GM06990 (cell line): ENCODE measurements at regions not wholly inside any gene's neighbourhood (a gene's known extent, or its start where the extent isn't known, plus 50 kb on each side); places are given as distances from the start of the nearest gene placed in this dataset.

Experiments used
- DNase-seq: peaks from one replicate; pipeline ENCODE4 v3.0.0-alpha.2; 2011; ENCODE audit not compliant: insufficient read length; ENCODE audit errors: extremely low read depth
- H3K27me3 ChIP-seq: replicated peaks from 2 replicates; pipeline ENCODE4 v1.6.0; 2011; ENCODE audit warnings: low read length; ENCODE audit not compliant: control insufficient read depth, insufficient read depth
- H3K36me3 ChIP-seq: 2 replicates; pipeline ENCODE4 v1.5.1; 2011; ENCODE audit warnings: low read length; ENCODE audit not compliant: control insufficient read depth, insufficient read depth
- H3K4me3 ChIP-seq: replicated peaks from 2 replicates; pipeline ENCODE4 v1.5.1; 2011; ENCODE audit warnings: low read depth, mild to moderate bottlenecking, control low read depth, low read length
- CTCF ChIP-seq: IDR thresholded peaks from 2 replicates; pipeline ENCODE4 v1.5.1; 2011; ENCODE audit warnings: low read length, control low read depth, mild to moderate bottlenecking, inconsistent platforms; ENCODE audit not compliant: insufficient read depth, poor library complexity, severe bottlenecking

DNA sequence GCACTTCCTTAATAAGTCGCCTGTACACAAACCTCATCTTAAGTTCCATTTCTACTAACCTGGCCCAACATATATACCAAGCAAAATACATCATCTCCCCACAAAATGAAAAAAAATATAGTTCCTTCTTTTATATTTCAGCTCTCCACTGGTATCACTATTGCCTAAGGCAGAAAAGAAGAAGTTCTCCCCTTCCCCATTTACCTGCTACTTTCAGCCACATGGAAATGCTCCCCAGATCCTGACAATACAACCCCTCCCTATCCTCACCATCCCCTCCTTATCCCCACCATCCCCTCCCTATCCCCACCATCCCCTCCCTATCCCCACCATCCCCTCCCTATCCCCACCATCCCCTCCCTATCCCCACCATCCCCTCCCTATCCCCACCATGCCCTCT, 175.7 kb downstream of the LINC00237 start:
- H3K27me3 ChIP-seq, result peaks cover 1% of the 10 kb centered on the region
- TF ChIP-seq CTCF, result no peak
- no peak for DNase-seq

DNA sequence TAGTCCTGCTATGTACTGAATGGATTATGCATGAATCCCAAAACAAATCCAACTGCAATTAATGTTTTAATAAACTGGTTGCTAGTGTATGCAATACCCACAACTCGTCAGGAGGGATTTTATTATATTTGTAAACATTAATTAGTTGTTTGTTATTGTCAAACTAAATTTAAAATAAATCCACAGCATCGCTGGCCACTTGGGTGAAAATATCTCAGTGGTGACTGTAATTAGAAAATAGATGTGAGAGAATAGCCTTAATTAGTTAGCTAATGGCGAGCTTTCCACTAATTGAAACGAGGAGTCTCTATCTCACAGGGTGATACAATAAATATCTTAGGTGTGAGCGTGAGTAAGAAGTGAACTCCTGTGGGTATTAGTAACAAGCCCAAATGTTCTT, 176.8 kb downstream of the LINC00237 start:
- peaks cover 1% of the 10 kb centered on the region; the same call in 1 of the 2 replicates for H3K27me3 ChIP-seq
- H3K36me3 ChIP-seq, result no peaks in the 10 kb centered on the region
- no peak for TF ChIP-seq CTCF
- no peak overlapping the region for H3K4me3 ChIP-seq
- DNase-seq, result no peak

More for the DNA sequence above, 175.7 kb downstream of the LINC00237 start:
- H3K4me3 ChIP-seq, result no peak overlapping the region
- H3K36me3 ChIP-seq, result no peaks in the 10 kb centered on the region

DNA sequence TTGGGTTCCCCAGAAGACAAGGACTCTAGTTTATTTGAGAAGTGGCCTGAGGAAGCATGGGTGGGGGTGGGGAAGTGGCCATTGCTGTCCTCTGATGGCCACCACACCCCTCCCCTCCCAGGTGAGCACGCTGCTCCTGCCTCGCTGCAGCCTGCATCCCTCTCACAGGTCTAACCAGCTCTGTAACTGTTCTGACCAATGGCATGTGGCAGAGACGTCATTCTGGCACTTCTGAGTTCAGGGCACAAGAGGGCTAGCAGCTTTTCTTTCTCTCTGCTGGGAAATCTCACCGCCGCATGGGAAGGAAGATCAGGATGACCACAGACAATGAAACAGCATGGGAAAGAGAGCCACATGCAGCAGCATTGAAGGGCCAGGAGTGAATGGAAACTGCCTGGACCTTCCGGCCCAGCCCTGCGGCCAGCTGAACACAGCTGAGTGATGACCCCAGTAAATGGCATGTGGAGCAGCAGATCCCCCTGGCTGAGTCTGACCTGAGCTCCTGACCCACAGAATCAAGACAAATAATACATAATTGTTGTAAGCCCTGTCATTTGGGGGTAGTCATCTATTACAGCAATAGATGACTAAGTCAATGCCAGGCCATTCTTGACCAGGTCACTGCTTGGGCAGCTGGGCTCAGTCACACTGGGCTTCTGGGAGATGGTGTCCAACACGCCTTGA, 179.8 kb downstream of the LINC00237 start:
- Histone ChIP-seq H3K27me3 (no peaks in the 10 kb centered on the region), H3K4me3 (no peak overlapping the region), H3K36me3 (no peaks in the 10 kb centered on the region)
- TF ChIP-seq CTCF, result no peak
- DNase-seq, result no peak

DNA sequence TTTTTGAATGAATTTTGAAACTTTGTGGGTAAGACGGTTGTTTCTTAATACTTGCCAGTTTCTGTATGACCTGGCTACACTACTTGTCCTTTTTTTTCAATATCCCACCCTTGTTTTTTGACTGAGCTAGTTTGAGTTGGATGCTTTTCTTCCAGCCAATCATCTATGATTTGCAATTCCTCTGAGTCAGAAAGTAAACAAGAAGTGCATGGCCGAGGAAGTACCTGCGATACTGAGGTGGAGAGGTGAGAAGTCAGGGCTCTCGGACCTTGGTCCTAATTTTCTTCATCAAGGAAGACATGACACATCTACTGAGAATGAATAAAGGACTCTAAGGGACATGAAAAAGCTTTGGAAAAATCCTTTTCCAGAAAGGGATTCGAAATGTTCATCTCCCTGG, 185.7 kb downstream of the LINC00237 start:
- H3K36me3 ChIP-seq, result no peaks in the 10 kb centered on the region
- no peak overlapping the region for H3K4me3 ChIP-seq
- TF ChIP-seq CTCF, result no peak
- DNase-seq, result no peak
- H3K27me3 ChIP-seq, result no peaks in the 10 kb centered on the region

GRCh38 chr20:20915844-20916243, 190.3 kb downstream of the LINC00237 start:
- TF ChIP-seq CTCF, result no peak
- Histone ChIP-seq H3K4me3 (no peak overlapping the region), H3K27me3 (no peaks in the 10 kb centered on the region; the same call in 1 of the 2 replicates), H3K36me3 (no peaks in the 10 kb centered on the region)
- no peak for DNase-seq

GRCh38 chr20:20904501-20904831, 192.0 kb upstream of the RALGAPA2 start:
- no peaks in the 10 kb centered on the region; the same call in 1 of the 2 replicates for H3K27me3 ChIP-seq
- no peak for TF ChIP-seq CTCF
- no peaks in the 10 kb centered on the region for H3K36me3 ChIP-seq
- no peak overlapping the region for H3K4me3 ChIP-seq
- DNase-seq, result no peak
